ENCODE measurements at regions not wholly inside any gene's neighbourhood (a gene's known extent, or its start where the extent isn't known, plus 50 kb on each side); places are given as distances from the start of the nearest gene placed in this dataset.

DNA sequence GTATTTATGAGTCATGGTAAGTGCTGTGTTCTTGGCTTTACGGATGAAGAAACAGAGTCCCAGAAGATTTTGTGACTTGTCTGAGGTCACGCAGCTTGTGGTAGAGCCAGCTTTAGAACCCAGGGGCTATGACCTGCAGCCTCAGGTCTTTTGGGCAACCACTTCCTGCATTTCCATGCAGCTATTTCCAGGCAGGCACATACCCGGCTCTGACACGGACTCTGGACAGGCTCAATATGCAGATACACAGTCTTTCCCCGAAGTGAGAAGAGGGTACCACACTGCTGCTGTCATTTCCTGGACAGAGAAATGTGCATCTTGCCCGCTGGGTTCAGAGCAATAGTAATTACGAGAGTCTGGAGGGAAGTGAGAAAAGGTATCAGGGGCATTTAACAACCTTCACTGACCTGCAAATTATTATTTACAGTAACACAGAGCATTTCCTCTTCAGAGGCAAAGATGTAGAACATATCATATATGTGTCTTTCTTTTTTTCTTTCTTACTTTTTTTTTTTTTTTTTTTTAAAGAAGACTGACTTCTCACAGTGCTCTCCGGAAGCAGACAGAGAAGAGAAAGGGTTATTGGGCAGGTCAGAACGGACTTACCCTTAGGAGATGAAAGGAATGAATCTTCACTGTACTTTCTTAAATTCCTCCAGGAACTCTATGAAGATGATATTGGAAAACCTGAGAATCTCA is 185.1 kb downstream of the CLIC5 start:
- TF ChIP-seq EZH2 (IDR thresholded peaks at IDR 0.05; ENCODE audit: borderline replicate concordance, low read depth, low read length, severe bottlenecking), result no peak
- TF ChIP-seq, protein P1, sequence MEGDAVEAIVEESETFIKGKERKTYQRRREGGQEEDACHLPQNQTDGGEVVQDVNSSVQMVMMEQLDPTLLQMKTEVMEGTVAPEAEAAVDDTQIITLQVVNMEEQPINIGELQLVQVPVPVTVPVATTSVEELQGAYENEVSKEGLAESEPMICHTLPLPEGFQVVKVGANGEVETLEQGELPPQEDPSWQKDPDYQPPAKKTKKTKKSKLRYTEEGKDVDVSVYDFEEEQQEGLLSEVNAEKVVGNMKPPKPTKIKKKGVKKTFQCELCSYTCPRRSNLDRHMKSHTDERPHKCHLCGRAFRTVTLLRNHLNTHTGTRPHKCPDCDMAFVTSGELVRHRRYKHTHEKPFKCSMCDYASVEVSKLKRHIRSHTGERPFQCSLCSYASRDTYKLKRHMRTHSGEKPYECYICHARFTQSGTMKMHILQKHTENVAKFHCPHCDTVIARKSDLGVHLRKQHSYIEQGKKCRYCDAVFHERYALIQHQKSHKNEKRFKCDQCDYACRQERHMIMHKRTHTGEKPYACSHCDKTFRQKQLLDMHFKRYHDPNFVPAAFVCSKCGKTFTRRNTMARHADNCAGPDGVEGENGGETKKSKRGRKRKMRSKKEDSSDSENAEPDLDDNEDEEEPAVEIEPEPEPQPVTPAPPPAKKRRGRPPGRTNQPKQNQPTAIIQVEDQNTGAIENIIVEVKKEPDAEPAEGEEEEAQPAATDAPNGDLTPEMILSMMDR (IDR thresholded peaks at IDR 0.05; ENCODE audit: borderline replicate concordance, extremely low read depth, low read length, poor library complexity, severe bottlenecking), result no peak
- Histone ChIP-seq H3K27me3 (ENCODE audit: insufficient read depth, low read length, poor library complexity) (no peaks in the 10 kb centered on the region), H3K4me2 (ENCODE audit: insufficient read depth, low read length) (no peak overlapping the region), H3K4me1 (ENCODE audit: insufficient read depth, low read length) (no peaks in the 10 kb centered on the region), H4K20me1 (ENCODE audit: insufficient read depth, low read length) (no peaks in the 10 kb centered on the region), H3K79me2 (ENCODE audit: insufficient read depth, low read length) (no peaks in the 10 kb centered on the region), H2AFZ (ENCODE audit: low read depth, low read length) (no peak overlapping the region), H3K9me3 (ENCODE audit: insufficient read depth, low read length, severe bottlenecking) (no peaks in the 10 kb centered on the region), H3K36me3 (ENCODE audit: insufficient read depth, low read length) (no peaks in the 10 kb centered on the region), H3K27ac (ENCODE audit: low read length) (no peak overlapping the region), H3K4me3 (ENCODE audit: low read depth in 1 of 2, low read length in 2 of 2) (no peak overlapping the region), H3K9ac (ENCODE audit: low read depth, low read length) (no peak overlapping the region)
- DNase-seq, result peak; percentile 38
- ATAC-seq (ENCODE audit: insufficient read depth, low read depth), result peak; percentile 79

DNA sequence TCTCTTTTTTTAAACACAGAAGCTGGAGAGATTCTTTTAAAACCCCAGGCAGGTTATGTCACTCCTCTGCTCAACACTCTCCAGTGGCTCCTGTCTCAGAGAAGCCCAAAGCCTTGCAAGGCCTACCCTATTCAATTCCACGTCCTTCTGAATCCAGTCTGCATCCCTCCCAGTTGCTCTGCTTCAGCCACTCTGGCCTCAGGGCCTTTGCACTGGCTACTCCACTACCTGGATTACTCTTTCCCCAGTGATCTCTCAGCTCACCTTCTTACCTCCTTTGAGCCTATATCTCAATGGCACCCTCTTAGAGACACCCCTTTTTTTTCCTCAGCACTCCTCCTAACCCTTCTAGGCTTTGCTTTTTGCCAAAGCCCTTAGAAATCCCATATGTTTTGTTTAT is 185.8 kb downstream of the CLIC5 start:
- no peaks in the 10 kb centered on the region for H3K79me2 ChIP-seq (ENCODE audit: insufficient read depth, low read length)
- H2AFZ ChIP-seq (ENCODE audit: low read depth, low read length), result no peak overlapping the region
- no peaks in the 10 kb centered on the region for H3K4me1 ChIP-seq (ENCODE audit: insufficient read depth, low read length)
- no peaks in the 10 kb centered on the region for H3K9me3 ChIP-seq (ENCODE audit: insufficient read depth, low read length, severe bottlenecking)
- no peak overlapping the region for H3K4me2 ChIP-seq (ENCODE audit: insufficient read depth, low read length)
- no peaks in the 10 kb centered on the region for H3K27me3 ChIP-seq (ENCODE audit: insufficient read depth, low read length, poor library complexity)
- no peak for ATAC-seq (ENCODE audit: insufficient read depth, low read depth)
- no peak overlapping the region for H3K9ac ChIP-seq (ENCODE audit: low read depth, low read length)
- H4K20me1 ChIP-seq (ENCODE audit: insufficient read depth, low read length), result no peaks in the 10 kb centered on the region
- H3K27ac ChIP-seq (ENCODE audit: low read length), result no peak overlapping the region
- TF ChIP-seq, protein P1 (IDR thresholded peaks at IDR 0.05; ENCODE audit: borderline replicate concordance, extremely low read depth, low read length, poor library complexity, severe bottlenecking), result no peak
- H3K4me3 ChIP-seq (ENCODE audit: low read depth in 1 of 2, low read length in 2 of 2), result no peak overlapping the region
- no peaks in the 10 kb centered on the region for H3K36me3 ChIP-seq (ENCODE audit: insufficient read depth, low read length)
- DNase-seq, result no peak

DNA sequence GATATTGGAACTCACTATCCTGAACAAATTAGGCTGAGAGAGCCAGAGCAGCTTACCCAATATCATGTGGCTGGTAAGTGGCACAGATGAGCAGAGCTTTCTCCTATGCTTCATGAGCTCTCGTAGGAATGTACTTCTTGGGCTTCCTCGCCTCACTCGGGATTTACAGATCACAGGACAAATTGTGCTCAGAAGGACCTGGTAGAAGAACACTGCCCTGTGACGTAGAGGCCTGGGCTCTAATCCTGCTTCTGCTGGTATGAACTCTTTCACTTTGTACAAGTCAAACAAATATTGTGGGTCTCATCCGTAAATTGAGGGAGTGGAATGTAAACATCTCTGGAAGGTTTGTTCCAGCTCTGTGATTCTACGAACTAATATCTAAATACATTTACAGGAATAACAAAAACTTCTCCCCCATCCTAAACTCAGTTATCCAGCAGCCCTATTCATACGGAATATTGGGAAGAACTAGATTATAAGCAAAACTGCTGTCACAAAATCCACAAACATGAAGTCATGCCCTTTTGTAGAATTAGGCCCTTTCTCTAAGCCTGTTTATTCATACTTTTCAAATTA is 187.6 kb downstream of the CLIC5 start:
- Histone ChIP-seq H3K4me1 (ENCODE audit: insufficient read depth, low read length) (no peaks in the 10 kb centered on the region), H4K20me1 (ENCODE audit: insufficient read depth, low read length) (no peaks in the 10 kb centered on the region), H3K4me3 (ENCODE audit: low read depth in 1 of 2, low read length in 2 of 2) (no peak overlapping the region), H3K4me2 (ENCODE audit: insufficient read depth, low read length) (no peak overlapping the region), H3K27me3 (ENCODE audit: insufficient read depth, low read length, poor library complexity) (no peaks in the 10 kb centered on the region), H3K79me2 (ENCODE audit: insufficient read depth, low read length) (no peaks in the 10 kb centered on the region), H3K27ac (ENCODE audit: low read length) (no peak overlapping the region), H3K36me3 (ENCODE audit: insufficient read depth, low read length) (no peaks in the 10 kb centered on the region), H3K9ac (ENCODE audit: low read depth, low read length) (no peak overlapping the region), H3K9me3 (ENCODE audit: insufficient read depth, low read length, severe bottlenecking) (no peaks in the 10 kb centered on the region), H2AFZ (ENCODE audit: low read depth, low read length) (no peak overlapping the region)
- no peak for TF ChIP-seq EZH2 (IDR thresholded peaks at IDR 0.05; ENCODE audit: borderline replicate concordance, low read depth, low read length, severe bottlenecking)
- TF ChIP-seq, protein P1 (IDR thresholded peaks at IDR 0.05; ENCODE audit: borderline replicate concordance, extremely low read depth, low read length, poor library complexity, severe bottlenecking), result no peak
- no peak for DNase-seq
- no peak for ATAC-seq (ENCODE audit: insufficient read depth, low read depth)
